Thyroid gland (tissue), 4 donors: ENCODE measurements at regions not wholly inside any gene's neighbourhood (a gene's known extent, or its start where the extent isn't known, plus 50 kb on each side); places are given as distances from the start of the nearest gene placed in this dataset.

Experiments used
- DNase-seq, 2 donors: peaks; one replicate each; pipeline ENCODE4 v3.0.0-alpha.2; 2019
- H3K27ac ChIP-seq, 3 donors: fragments of 200-600 bp; sonication (generic); 1 replicate in 2 of 3; 2 replicates in 1 of 3; pipeline ENCODE4 v1.5.1; 2016 to 2019; ENCODE audit warnings: mild to moderate bottlenecking in 1 of 3, moderate library complexity in 1 of 3
- H3K27me3 ChIP-seq: fragments of 200-600 bp; sonication (generic); one replicate; pipeline ENCODE4 v1.5.1; 2019
- H3K36me3 ChIP-seq, 2 donors: fragments of 200-600 bp; sonication (generic); one replicate each; pipeline ENCODE4 v1.5.1; 2016 to 2019
- H3K4me1 ChIP-seq, 2 donors: fragments of 200-600 bp; sonication (generic); one replicate each; pipeline ENCODE4 v1.5.1; 2017 to 2019
- H3K4me3 ChIP-seq, 3 donors: fragments of 200-600 bp; sonication (generic); replicated peaks in 1 of 3; 1 replicate in 2 of 3; 2 replicates in 1 of 3; pipeline ENCODE4 v1.5.1; 2016; ENCODE audit warnings: mild to moderate bottlenecking in 1 of 3
- H3K9me3 ChIP-seq: fragments of 200-600 bp; sonication (generic); one replicate; pipeline ENCODE4 v1.5.1; 2017
- CTCF ChIP-seq, 6 experiments: fragments of 200-600 bp in 3 of 6; fragments of 450-650 bp in 3 of 6; sonication (generic) in 3 of 6; IDR thresholded peaks; one replicate each; pipeline ENCODE4 v1.5.1; 2016 to 2019; ENCODE audit warnings: antibody characterized with exemption in 6 of 6, mild to moderate bottlenecking in 2 of 6, inconsistent platforms in 1 of 6, moderate library complexity in 1 of 6
- POLR2A ChIP-seq, 2 donors: fragments of 450-650 bp; IDR thresholded peaks; one replicate each; pipeline ENCODE4 v1.6.1; 2017; ENCODE audit warnings: antibody characterized with exemption in 2 of 2, mild to moderate bottlenecking in 2 of 2, moderate library complexity in 1 of 2
- WGBS, 2 donors: methylation state at CpG; one replicate each; pipeline ENCODE4 v1.1.5; 2017; 5-methylcytosine and 5-hydroxymethylcytosine counted together
- intact Hi-C: fragments of 100-400 bp; cut with DNase I; formaldehyde crosslinking; loops from one replicate; pipeline ENCODE4 v1.15.1; 2023

- H3K4me1 ChIP-seq: no peaks in the 10 kb centered on the region
- no peak overlapping the region for H3K27ac ChIP-seq
- intact Hi-C loops: no loop called here
- no peaks in the 10 kb centered on the region for H3K36me3 ChIP-seq
- no peak for DNase-seq
- no peaks in the 10 kb centered on the region for H3K27me3 ChIP-seq
- no peak overlapping the region for H3K4me3 ChIP-seq
- H3K9me3 ChIP-seq: no peaks in the 10 kb centered on the region
- TF ChIP-seq CTCF (IDR thresholded peaks at IDR 0.05) (no peak), POLR2A (IDR thresholded peaks at IDR 0.05) (no peak)
Observed at GRCh38 chr5:153224651-153225050, 265.8 kb upstream of the GRIA1 start.

GRCh38 chr5:153233933-153234332 is 256.5 kb upstream of the GRIA1 start:
- Histone ChIP-seq H3K36me3 (no peaks in the 10 kb centered on the region), H3K9me3 (no peaks in the 10 kb centered on the region), H3K27me3 (no peaks in the 10 kb centered on the region), H3K4me3 (no peak overlapping the region), H3K27ac (no peak overlapping the region), H3K4me1 (no peaks in the 10 kb centered on the region)
- no peak for TF ChIP-seq POLR2A (IDR thresholded peaks at IDR 0.05)
- no peak for TF ChIP-seq CTCF (IDR thresholded peaks at IDR 0.05)
- 68 to 75% methylated on average over 2 of the region's 2 CpGs for WGBS, 2 donors
- DNase-seq: no peak
- intact Hi-C loops: no loop called here

DNA sequence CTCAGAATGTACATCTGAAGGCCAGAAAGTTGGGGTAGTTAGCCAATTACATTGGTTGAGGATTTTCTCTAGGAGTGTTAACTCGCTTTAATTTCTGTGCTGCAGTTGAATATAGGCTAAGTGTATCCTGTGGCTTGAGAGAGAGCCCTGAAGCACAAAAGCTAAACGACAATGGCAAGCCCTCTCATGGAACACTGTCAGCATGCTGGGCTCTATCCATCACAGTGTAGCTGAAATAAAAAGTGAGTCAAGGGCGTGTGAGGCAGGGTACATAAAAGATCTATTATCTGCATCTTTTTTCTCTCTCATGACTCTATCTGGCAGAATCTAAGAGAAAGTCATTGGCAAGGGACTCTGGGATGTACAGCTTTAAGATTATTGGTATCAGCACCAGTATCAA is 254.2 kb upstream of the GRIA1 start:
- no peak overlapping the region for H3K27ac ChIP-seq
- intact Hi-C loops: no loop called here
- H3K36me3 ChIP-seq: no peaks in the 10 kb centered on the region
- H3K27me3 ChIP-seq: no peaks in the 10 kb centered on the region
- 61 to 68% methylated on average over 3 of the region's 3 CpGs for WGBS, 2 donors
- no peak overlapping the region for H3K4me3 ChIP-seq
- H3K9me3 ChIP-seq: no peaks in the 10 kb centered on the region
- no peak for DNase-seq
- H3K4me1 ChIP-seq: no peaks in the 10 kb centered on the region
- TF ChIP-seq CTCF (IDR thresholded peaks at IDR 0.05) (no peak), POLR2A (IDR thresholded peaks at IDR 0.05) (no peak)

- Histone ChIP-seq H3K27ac (no peak overlapping the region), H3K36me3 (no peaks in the 10 kb centered on the region), H3K9me3 (no peaks in the 10 kb centered on the region), H3K4me3 (no peak overlapping the region), H3K4me1 (no peaks in the 10 kb centered on the region), H3K27me3 (no peaks in the 10 kb centered on the region)
- intact Hi-C loops: no loop called here
- DNase-seq: no peak
- WGBS, 2 donors: 67 to 70% methylated on average over 1 of the region's 1 CpG
- TF ChIP-seq POLR2A (IDR thresholded peaks at IDR 0.05) (no peak), CTCF (IDR thresholded peaks at IDR 0.05) (no peak)
Observed at GRCh38 chr5:153237671-153238332, 252.7 kb upstream of the GRIA1 start.

- Histone ChIP-seq H3K27ac (no peak overlapping the region), H3K36me3 (no peaks in the 10 kb centered on the region), H3K4me3 (no peak overlapping the region), H3K9me3 (no peaks in the 10 kb centered on the region), H3K27me3 (no peaks in the 10 kb centered on the region), H3K4me1 (no peaks in the 10 kb centered on the region)
- DNase-seq: no peak
- intact Hi-C loops: no loop called here
- TF ChIP-seq POLR2A (IDR thresholded peaks at IDR 0.05) (no peak), CTCF (IDR thresholded peaks at IDR 0.05) (no peak)
Observed at GRCh38 chr5:153257381-153257780, 233.1 kb upstream of the GRIA1 start.
